Neural progenitor cell (in vitro differentiated cells): ENCODE measurements at regions not wholly inside any gene's neighbourhood (a gene's known extent, or its start where the extent isn't known, plus 50 kb on each side); places are given as distances from the start of the nearest gene placed in this dataset.

Experiments used
- EZH2 ChIP-seq: fragments of 200-600 bp; sonication (generic); IDR thresholded peaks from 2 replicates; pipeline ENCODE4 v1.6.1; 2017; ENCODE audit warnings: antibody characterized with exemption, mild to moderate bottlenecking, moderate library complexity
- TF ChIP-seq, protein P1 (sequence below): fragments of 200-600 bp; sonication (generic); IDR thresholded peaks from 2 replicates; pipeline ENCODE4 v1.5.1; 2017; ENCODE audit warnings: antibody characterized with exemption, mild to moderate bottlenecking

DNA sequence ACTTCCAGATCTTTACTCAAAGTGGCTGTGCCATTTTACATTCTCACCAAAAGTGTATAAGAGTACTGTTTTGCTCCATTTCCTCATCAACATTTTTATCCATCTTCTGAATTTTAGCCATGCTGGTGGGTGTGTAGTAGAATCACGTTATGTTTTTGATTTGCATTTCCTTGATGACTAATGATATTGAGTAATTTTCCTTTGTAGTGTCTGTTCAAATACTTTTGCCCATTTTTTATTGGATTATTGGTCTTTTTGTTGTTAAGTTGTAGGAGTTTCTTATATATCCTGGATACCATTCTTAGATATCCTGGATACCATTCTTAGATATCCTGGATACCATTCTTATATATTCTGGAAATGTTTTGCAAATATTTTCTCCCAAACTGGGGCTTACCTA, 344.9 kb downstream of the LRRC3B start:
- TF ChIP-seq, protein P1, sequence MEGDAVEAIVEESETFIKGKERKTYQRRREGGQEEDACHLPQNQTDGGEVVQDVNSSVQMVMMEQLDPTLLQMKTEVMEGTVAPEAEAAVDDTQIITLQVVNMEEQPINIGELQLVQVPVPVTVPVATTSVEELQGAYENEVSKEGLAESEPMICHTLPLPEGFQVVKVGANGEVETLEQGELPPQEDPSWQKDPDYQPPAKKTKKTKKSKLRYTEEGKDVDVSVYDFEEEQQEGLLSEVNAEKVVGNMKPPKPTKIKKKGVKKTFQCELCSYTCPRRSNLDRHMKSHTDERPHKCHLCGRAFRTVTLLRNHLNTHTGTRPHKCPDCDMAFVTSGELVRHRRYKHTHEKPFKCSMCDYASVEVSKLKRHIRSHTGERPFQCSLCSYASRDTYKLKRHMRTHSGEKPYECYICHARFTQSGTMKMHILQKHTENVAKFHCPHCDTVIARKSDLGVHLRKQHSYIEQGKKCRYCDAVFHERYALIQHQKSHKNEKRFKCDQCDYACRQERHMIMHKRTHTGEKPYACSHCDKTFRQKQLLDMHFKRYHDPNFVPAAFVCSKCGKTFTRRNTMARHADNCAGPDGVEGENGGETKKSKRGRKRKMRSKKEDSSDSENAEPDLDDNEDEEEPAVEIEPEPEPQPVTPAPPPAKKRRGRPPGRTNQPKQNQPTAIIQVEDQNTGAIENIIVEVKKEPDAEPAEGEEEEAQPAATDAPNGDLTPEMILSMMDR, result no peak
- TF ChIP-seq EZH2, result no peak
